GM23338 (cell line): ENCODE measurements at regions not wholly inside any gene's neighbourhood (a gene's known extent, or its start where the extent isn't known, plus 50 kb on each side); places are given as distances from the start of the nearest gene placed in this dataset.

Experiments used
- ATAC-seq: fragments of 200-7000 bp; cut with Tn5 transposase; 3 replicates; pipeline ENCODE4 v1.9.1; 2020
- DNase-seq: peaks from one replicate; pipeline ENCODE4 v3.0.0-alpha.2; 2015; ENCODE audit warnings: low spot score
- H2AFZ ChIP-seq: fragments of 200-600 bp; sonication (generic); 2 replicates; pipeline ENCODE4 v1.8.0; 2016; ENCODE audit warnings: antibody characterized with exemption, mild to moderate bottlenecking, moderate library complexity
- H3F3A ChIP-seq: fragments of 200-600 bp; sonication (generic); replicated peaks from 2 replicates; pipeline ENCODE4 v1.8.0; 2017; ENCODE audit warnings: antibody characterized with exemption, mixed run types, low read depth
- H3K27ac ChIP-seq: fragments of 200-600 bp; sonication (generic); 2 replicates; pipeline ENCODE4 v1.6.1; 2016; ENCODE audit warnings: low read depth
- H3K27me3 ChIP-seq: fragments of 200-600 bp; sonication (generic); 2 replicates; pipeline ENCODE4 v1.8.0; 2016; ENCODE audit warnings: mild to moderate bottlenecking, mixed run types, moderate library complexity; ENCODE audit not compliant: insufficient read depth
- H3K36me3 ChIP-seq: fragments of 200-600 bp; sonication (generic); 2 replicates; pipeline ENCODE4 v1.8.0; 2016; ENCODE audit warnings: mild to moderate bottlenecking; ENCODE audit not compliant: insufficient read depth
- H3K4me1 ChIP-seq: fragments of 200-600 bp; sonication (generic); 2 replicates; pipeline ENCODE4 v1.8.0; 2016; ENCODE audit warnings: mild to moderate bottlenecking, moderate library complexity; ENCODE audit not compliant: insufficient read depth
- H3K4me2 ChIP-seq: fragments of 200-600 bp; sonication (generic); 2 replicates; pipeline ENCODE4 v1.7.1; 2017; ENCODE audit warnings: mixed run types
- H3K4me3 ChIP-seq: fragments of 200-600 bp; sonication (generic); 2 replicates; pipeline ENCODE4 v1.6.1; 2016; ENCODE audit warnings: mixed run types
- H3K79me2 ChIP-seq: fragments of 200-600 bp; sonication (generic); replicated peaks from 2 replicates; pipeline ENCODE4 v1.8.0; 2017; ENCODE audit warnings: mild to moderate bottlenecking; ENCODE audit not compliant: insufficient read depth
- H3K9me2 ChIP-seq: fragments of 200-600 bp; sonication (generic); 2 replicates; pipeline ENCODE4 v1.8.0; 2017; ENCODE audit not compliant: insufficient read depth
- H4K20me1 ChIP-seq: fragments of 200-600 bp; sonication (generic); replicated peaks from 2 replicates; pipeline ENCODE4 v1.8.0; 2017; ENCODE audit warnings: mild to moderate bottlenecking; ENCODE audit not compliant: insufficient read depth
- H3K27ac Mint-ChIP-seq: 2 replicates; pipeline ENCODE4 v1.8.0; 2020; ENCODE audit warnings: inconsistent platforms, mild to moderate bottlenecking, moderate library complexity, mixed read lengths
- H3K27me3 Mint-ChIP-seq: 3 replicates; pipeline ENCODE4 v1.8.0; 2022; ENCODE audit warnings: low read depth, mild to moderate bottlenecking, moderate library complexity, mixed read lengths, inconsistent platforms; ENCODE audit not compliant: insufficient read depth, poor library complexity
- H3K36me3 Mint-ChIP-seq: 3 replicates; pipeline ENCODE4 v1.8.0; 2021; ENCODE audit warnings: low read depth, mild to moderate bottlenecking, inconsistent platforms, moderate library complexity, mixed read lengths
- H3K4me1 Mint-ChIP-seq: 3 replicates; pipeline ENCODE4 v1.8.0; 2020; ENCODE audit warnings: mild to moderate bottlenecking, inconsistent platforms, mixed read lengths
- H3K4me3 Mint-ChIP-seq: 3 replicates; pipeline ENCODE4 v1.8.0; 2021; ENCODE audit warnings: moderate library complexity, mild to moderate bottlenecking, inconsistent platforms, mixed read lengths
- H3K9me3 Mint-ChIP-seq: 3 replicates; pipeline ENCODE4 v1.8.0; 2020; ENCODE audit warnings: moderate library complexity, mild to moderate bottlenecking, inconsistent platforms, mixed read lengths
- CREB1 ChIP-seq: fragments of 250-450 bp; sonication (Bioruptor Pico); IDR thresholded peaks from 2 replicates; pipeline ENCODE4 v1.5.0; 2020; ENCODE audit warnings: low read depth, mild to moderate bottlenecking, moderate library complexity
- CTCF ChIP-seq, 2 experiments: fragments of 200-600 bp in 1 of 2; sonication (generic) in 1 of 2; conservative IDR thresholded peaks; 2 replicates each; pipeline versions ENCODE4 v1.5.1 to v1.6.1; 2016 to 2017; ENCODE audit warnings: antibody characterized with exemption in 2 of 2, low read depth in 2 of 2, mild to moderate bottlenecking in 2 of 2, moderate library complexity in 1 of 2
- ETS1 ChIP-seq: IDR thresholded peaks from 2 replicates; pipeline ENCODE4 v1.6.1; 2016; ENCODE audit warnings: antibody characterized with exemption
- EZH2 ChIP-seq: fragments of 200-600 bp; sonication (generic); IDR thresholded peaks from one replicate; pipeline ENCODE4 v1.8.0; 2017; ENCODE audit warnings: antibody characterized with exemption, mild to moderate bottlenecking, low read depth; ENCODE audit not compliant: unreplicated experiment
- EZH2phosphoT487 ChIP-seq: fragments of 200-600 bp; sonication (generic); IDR thresholded peaks from one replicate; pipeline ENCODE4 v1.8.1; 2018; ENCODE audit warnings: antibody characterized with exemption; ENCODE audit not compliant: unreplicated experiment
- JUNB ChIP-seq: IDR thresholded peaks from one replicate; pipeline ENCODE4 v1.6.1; 2016; ENCODE audit warnings: antibody characterized with exemption; ENCODE audit not compliant: unreplicated experiment
- ZNF331 ChIP-seq: fragments of 250-450 bp; sonication (Bioruptor Pico); IDR thresholded peaks from 2 replicates; pipeline ENCODE4 v1.5.0; 2020; ENCODE audit warnings: low read depth, mild to moderate bottlenecking, moderate library complexity
- ZNF462 ChIP-seq: fragments of 250-450 bp; sonication (Bioruptor Pico); IDR thresholded peaks from 2 replicates; pipeline ENCODE4 v1.5.0; 2020; ENCODE audit warnings: mild to moderate bottlenecking, moderate library complexity

GRCh38 chr4:173934933-173935620 lies 348.4 kb downstream of the FBXO8 start (continued):
- TF ChIP-seq ZNF462 (CRISPR knock-in tag): no peak
- no peak for TF ChIP-seq ZNF331 (CRISPR knock-in tag)
- no peak for TF ChIP-seq JUNB
- TF ChIP-seq EZH2phosphoT487: no peak
- no peak for TF ChIP-seq EZH2
- no peak for TF ChIP-seq CTCF (conservative IDR thresholded peaks at IDR 0.05; ENCODE audit: low read depth in 2 of 2)

GRCh38 chr4:173934201-173934600 lies 349.3 kb downstream of the FBXO8 start:
- Mint-ChIP-seq H3K27me3 (no peaks in the 10 kb centered on the region), H3K36me3 (no peaks in the 10 kb centered on the region), H3K4me3 (no peak overlapping the region), H3K27ac (no peak overlapping the region), H3K9me3 (no peaks in the 10 kb centered on the region), H3K4me1 (peaks cover 16% of the 10 kb centered on the region)
- Histone ChIP-seq H3K4me1 (peaks cover 15% of the 10 kb centered on the region), H3K4me2 (no peak overlapping the region), H3F3A (no peaks in the 10 kb centered on the region), H3K79me2 (no peaks in the 10 kb centered on the region), H4K20me1 (no peaks in the 10 kb centered on the region), H3K27me3 (no peaks in the 10 kb centered on the region), H2AFZ (no peak overlapping the region), H3K27ac (no peak overlapping the region), H3K9me2 (no peaks in the 10 kb centered on the region), H3K4me3 (no peak overlapping the region), H3K36me3 (no peaks in the 10 kb centered on the region)
- ATAC-seq (no peak), DNase-seq (no peak)
- TF ChIP-seq ETS1 (no peak), CREB1 (CRISPR knock-in tag) (no peak)
